CD4-positive, alpha-beta T cell (primary cell): ENCODE measurements at regions not wholly inside any gene's neighbourhood (a gene's known extent, or its start where the extent isn't known, plus 50 kb on each side); places are given as distances from the start of the nearest gene placed in this dataset.

Source experiments
- ATAC-seq: fragments of 200-7000 bp; cut with Tn5 transposase; one replicate; pipeline ENCODE4 v1.10.0; 2022; ENCODE audit warnings: mild to moderate bottlenecking; ENCODE audit not compliant: poor library complexity
- CTCF ChIA-PET: fragments of 350-600 bp; sonication (Branson Sonifier 250); formaldehyde crosslinking; loops from one replicate; lab custom pipeline; 2021; ENCODE audit warnings: antibody characterized with exemption, inconsistent platforms; lab: Charles Lee
- POLR2A ChIA-PET: fragments of 350-600 bp; sonication (Branson Sonifier 250); formaldehyde crosslinking; loops from one replicate; lab custom pipeline; 2021; ENCODE audit warnings: antibody characterized with exemption, inconsistent platforms; lab: Charles Lee
- DNase-seq, 14 experiments: peaks; one replicate each; pipeline ENCODE4 v3.0.0-alpha.2; 2013 to 2020; ENCODE audit warnings: mixed read lengths in 2 of 14
- H3K27ac ChIP-seq, 2 donors: one replicate each; pipeline versions ENCODE4 v1.5.1 to v1.7.0; 2013; ENCODE audit warnings: low read length in 2 of 2, low read depth in 1 of 2, mild to moderate bottlenecking in 1 of 2
- H3K27me3 ChIP-seq, 2 experiments: 1 replicate in 1 of 2; 2 replicates in 1 of 2; pipeline versions ENCODE4 v1.6.1 to v1.7.0; 2013; ENCODE audit warnings: low read length in 2 of 2, control low read depth in 1 of 2, mild to moderate bottlenecking in 1 of 2, moderate library complexity in 1 of 2; ENCODE audit not compliant: insufficient read depth in 2 of 2, control insufficient read depth in 1 of 2
- H3K36me3 ChIP-seq: one replicate; pipeline ENCODE4 v1.6.1; 2013; ENCODE audit warnings: low read length, control low read depth; ENCODE audit not compliant: insufficient read depth
- H3K4me1 ChIP-seq: one replicate; pipeline ENCODE4 v1.6.1; 2013; ENCODE audit warnings: low read length, control low read depth; ENCODE audit not compliant: insufficient read depth
- H3K4me3 ChIP-seq: one replicate; pipeline ENCODE4 v1.5.1; 2013; ENCODE audit warnings: mild to moderate bottlenecking, low read length, moderate library complexity
- H3K9me3 ChIP-seq, 2 experiments: 1 replicate in 1 of 2; 2 replicates in 1 of 2; pipeline versions ENCODE4 v1.6.1 to v1.7.0; 2013; ENCODE audit warnings: low read length in 2 of 2, mild to moderate bottlenecking in 2 of 2, control low read depth in 1 of 2, moderate library complexity in 1 of 2; ENCODE audit not compliant: control insufficient read depth in 1 of 2, insufficient read depth in 1 of 2
- H3K27ac Mint-ChIP-seq: one replicate; pipeline ENCODE4 v1.8.0; 2020; ENCODE audit warnings: mixed read lengths
- H3K27me3 Mint-ChIP-seq: one replicate; pipeline ENCODE4 v1.8.0; 2021; ENCODE audit warnings: mixed read lengths
- H3K36me3 Mint-ChIP-seq: one replicate; pipeline ENCODE4 v1.8.0; 2021; ENCODE audit warnings: low read depth, mixed read lengths
- H3K4me1 Mint-ChIP-seq: one replicate; pipeline ENCODE4 v1.8.0; 2021; ENCODE audit warnings: low read depth, mixed read lengths
- H3K4me3 Mint-ChIP-seq: one replicate; pipeline ENCODE4 v1.8.0; 2020; ENCODE audit warnings: mild to moderate bottlenecking, mixed read lengths
- H3K9me3 Mint-ChIP-seq: one replicate; pipeline ENCODE4 v1.8.0; 2020; ENCODE audit warnings: mixed read lengths
- intact Hi-C, 2 experiments: fragments of 100-400 bp; cut with DNase I in 1 of 2; cut with micrococcal nuclease in 1 of 2; formaldehyde crosslinking; loops; one replicate each; pipeline versions ENCODE4 v1.15.1 to v1.9.0; 2023 to 2025; cut with DNase I, micrococcal nuclease
- TF ChIP-seq, protein P1 (sequence below): fragments of 200-600 bp; IDR thresholded peaks from one replicate; pipeline ENCODE4 v1.8.0; 2022; ENCODE audit warnings: antibody characterized with exemption, mild to moderate bottlenecking

DNA sequence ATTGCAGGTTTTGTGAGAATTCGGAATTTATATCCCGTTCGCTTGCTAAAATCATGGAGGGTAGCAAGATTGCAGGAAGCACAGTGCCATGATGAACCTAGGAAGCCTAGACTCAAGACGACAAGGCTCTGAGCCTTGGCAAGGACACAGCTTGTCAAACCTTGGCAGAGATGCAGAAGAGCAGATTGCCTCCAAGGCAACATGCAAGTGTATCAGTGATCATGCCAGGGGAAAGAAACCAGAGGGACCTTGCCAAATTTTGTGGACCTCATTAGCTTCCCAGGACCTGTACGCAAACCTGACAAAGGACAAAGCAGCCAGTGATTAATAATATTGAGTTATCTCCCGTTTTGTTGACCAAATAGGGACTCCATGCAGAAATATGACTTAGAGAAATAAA, 159.7 kb downstream of the GOLIM4 start:
- Mint-ChIP-seq H3K4me1 (no peaks in the 10 kb centered on the region), H3K9me3 (peaks cover 2% of the 10 kb centered on the region), H3K4me3 (no peak overlapping the region), H3K27ac (no peak overlapping the region), H3K36me3 (no peaks in the 10 kb centered on the region), H3K27me3 (peaks cover 6% of the 10 kb centered on the region)
- Histone ChIP-seq H3K36me3 (no peaks in the 10 kb centered on the region), H3K27ac (no peak overlapping the region), H3K27me3 (no peaks in the 10 kb centered on the region), H3K4me1 (no peaks in the 10 kb centered on the region), H3K4me3 (no peak overlapping the region), H3K9me3 (no peaks in the 10 kb centered on the region)
- TF ChIP-seq, protein P1, sequence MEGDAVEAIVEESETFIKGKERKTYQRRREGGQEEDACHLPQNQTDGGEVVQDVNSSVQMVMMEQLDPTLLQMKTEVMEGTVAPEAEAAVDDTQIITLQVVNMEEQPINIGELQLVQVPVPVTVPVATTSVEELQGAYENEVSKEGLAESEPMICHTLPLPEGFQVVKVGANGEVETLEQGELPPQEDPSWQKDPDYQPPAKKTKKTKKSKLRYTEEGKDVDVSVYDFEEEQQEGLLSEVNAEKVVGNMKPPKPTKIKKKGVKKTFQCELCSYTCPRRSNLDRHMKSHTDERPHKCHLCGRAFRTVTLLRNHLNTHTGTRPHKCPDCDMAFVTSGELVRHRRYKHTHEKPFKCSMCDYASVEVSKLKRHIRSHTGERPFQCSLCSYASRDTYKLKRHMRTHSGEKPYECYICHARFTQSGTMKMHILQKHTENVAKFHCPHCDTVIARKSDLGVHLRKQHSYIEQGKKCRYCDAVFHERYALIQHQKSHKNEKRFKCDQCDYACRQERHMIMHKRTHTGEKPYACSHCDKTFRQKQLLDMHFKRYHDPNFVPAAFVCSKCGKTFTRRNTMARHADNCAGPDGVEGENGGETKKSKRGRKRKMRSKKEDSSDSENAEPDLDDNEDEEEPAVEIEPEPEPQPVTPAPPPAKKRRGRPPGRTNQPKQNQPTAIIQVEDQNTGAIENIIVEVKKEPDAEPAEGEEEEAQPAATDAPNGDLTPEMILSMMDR = no peak
- intact Hi-C loops = no loop called here
- POLR2A ChIA-PET = no interaction called here
- DNase-seq = no peak
- CTCF ChIA-PET = no interaction called here
- ATAC-seq = no peak

DNA sequence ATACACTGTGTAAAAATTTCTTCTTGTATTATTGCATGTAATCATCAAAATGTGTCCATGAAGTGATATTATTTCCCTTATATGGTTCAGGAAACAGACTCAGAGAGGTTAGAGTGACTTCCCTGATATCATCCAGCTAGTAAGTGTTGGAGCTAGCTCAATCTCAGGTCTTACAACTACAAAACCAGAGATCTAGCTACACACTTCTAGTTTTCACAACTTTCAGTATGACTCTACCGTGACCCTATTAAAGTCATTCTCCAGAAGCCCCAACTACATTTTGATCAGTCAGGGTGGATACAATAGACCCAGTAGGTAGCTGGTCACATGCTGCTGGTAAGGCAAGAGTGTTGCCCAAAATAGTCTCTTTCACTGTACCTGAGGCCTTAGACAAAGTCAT, 165.3 kb downstream of the GOLIM4 start:
- ChIA-PET CTCF (interaction anchor here (0.6 kb wide), 1 partner anchor 118 kb away, joined by 5 read pairs; no protein-coding TSS in a partner anchor), POLR2A (interaction anchor here (0.7 kb wide), 1 partner anchor 11 kb away, joined by 3 read pairs; no protein-coding TSS in a partner anchor)
- H3K27ac ChIP-seq = no peak overlapping the region
- Mint-ChIP-seq H3K4me3 (no peak overlapping the region), H3K4me1 (no peaks in the 10 kb centered on the region), H3K27ac (no peak overlapping the region), H3K36me3 (no peaks in the 10 kb centered on the region), H3K27me3 (peaks cover 5% of the 10 kb centered on the region), H3K9me3 (no peaks in the 10 kb centered on the region)
- no peaks in the 10 kb centered on the region for H3K36me3 ChIP-seq
- intact Hi-C loops = no loop called here
- TF ChIP-seq, protein P1 = no peak
- ATAC-seq (no peak), DNase-seq (no peak)
- H3K9me3 ChIP-seq = no peaks in the 10 kb centered on the region
- no peaks in the 10 kb centered on the region for H3K27me3 ChIP-seq
- no peaks in the 10 kb centered on the region for H3K4me1 ChIP-seq
- no peak overlapping the region for H3K4me3 ChIP-seq

DNA sequence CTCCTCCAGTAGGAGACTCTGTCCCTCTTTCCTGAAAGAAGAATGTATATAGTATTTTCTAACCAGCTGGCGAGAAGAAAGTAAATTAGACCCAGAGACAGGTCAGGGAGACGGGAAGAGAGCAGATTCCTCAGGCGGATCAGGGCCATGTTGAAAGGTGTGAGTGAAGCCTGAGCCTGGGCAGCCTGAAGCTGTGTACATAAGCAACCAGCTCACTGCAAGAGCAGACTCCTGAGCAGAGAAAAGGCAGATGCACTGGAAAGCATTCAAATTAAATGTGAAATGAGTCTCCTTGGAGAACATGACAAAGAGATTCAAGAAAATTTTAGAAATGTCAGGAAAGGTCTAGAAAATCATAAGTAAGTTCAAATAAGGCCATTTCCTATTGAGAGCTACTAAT, 165.8 kb downstream of the GOLIM4 start:
- H3K4me3 ChIP-seq = no peak overlapping the region
- Mint-ChIP-seq H3K36me3 (no peaks in the 10 kb centered on the region), H3K27me3 (peaks cover 9% of the 10 kb centered on the region), H3K4me1 (no peaks in the 10 kb centered on the region), H3K4me3 (no peak overlapping the region), H3K9me3 (no peaks in the 10 kb centered on the region), H3K27ac (no peak overlapping the region)
- POLR2A ChIA-PET = interaction anchor here (0.7 kb wide), 1 partner anchor 11 kb away, joined by 3 read pairs; no protein-coding TSS in a partner anchor
- CTCF ChIA-PET = interaction anchor here (0.6 kb wide), 1 partner anchor 118 kb away, joined by 5 read pairs; no protein-coding TSS in a partner anchor
- ATAC-seq = no peak
- no peaks in the 10 kb centered on the region for H3K4me1 ChIP-seq
- H3K27ac ChIP-seq = no peak overlapping the region
- no peaks in the 10 kb centered on the region for H3K27me3 ChIP-seq
- H3K36me3 ChIP-seq = no peaks in the 10 kb centered on the region
- intact Hi-C loops = no loop called here
- H3K9me3 ChIP-seq = no peaks in the 10 kb centered on the region
- DNase-seq = no peak
- TF ChIP-seq, protein P1 = no peak
